Esophagus squamous epithelium (tissue), 4 donors: ENCODE measurements at regions not wholly inside any gene's neighbourhood (a gene's known extent, or its start where the extent isn't known, plus 50 kb on each side); places are given as distances from the start of the nearest gene placed in this dataset.

Experiments
- CTCF ChIP-seq, 6 experiments: fragments of 450-650 bp in 4 of 6; fragments of 200-600 bp in 2 of 6; sonication (generic) in 2 of 6; IDR thresholded peaks; one replicate each; pipeline ENCODE4 v1.5.1; 2016 to 2019; ENCODE audit warnings: antibody characterized with exemption in 6 of 6, mild to moderate bottlenecking in 4 of 6, moderate library complexity in 4 of 6
- POLR2A ChIP-seq, 4 donors: fragments of 450-650 bp; IDR thresholded peaks; one replicate each; pipeline ENCODE4 v1.6.1; 2017; ENCODE audit warnings: antibody characterized with exemption in 4 of 4, mild to moderate bottlenecking in 4 of 4, moderate library complexity in 3 of 4

DNA sequence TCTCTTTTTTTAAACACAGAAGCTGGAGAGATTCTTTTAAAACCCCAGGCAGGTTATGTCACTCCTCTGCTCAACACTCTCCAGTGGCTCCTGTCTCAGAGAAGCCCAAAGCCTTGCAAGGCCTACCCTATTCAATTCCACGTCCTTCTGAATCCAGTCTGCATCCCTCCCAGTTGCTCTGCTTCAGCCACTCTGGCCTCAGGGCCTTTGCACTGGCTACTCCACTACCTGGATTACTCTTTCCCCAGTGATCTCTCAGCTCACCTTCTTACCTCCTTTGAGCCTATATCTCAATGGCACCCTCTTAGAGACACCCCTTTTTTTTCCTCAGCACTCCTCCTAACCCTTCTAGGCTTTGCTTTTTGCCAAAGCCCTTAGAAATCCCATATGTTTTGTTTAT lies 185.8 kb downstream of the CLIC5 start:
- TF ChIP-seq POLR2A (IDR thresholded peaks at IDR 0.05) = no peak
- TF ChIP-seq CTCF (IDR thresholded peaks at IDR 0.05) = no peak
